ENCODE measurements at regions not wholly inside any gene's neighbourhood (a gene's known extent, or its start where the extent isn't known, plus 50 kb on each side); places are given as distances from the start of the nearest gene placed in this dataset.

- TF ChIP-seq, protein P1, sequence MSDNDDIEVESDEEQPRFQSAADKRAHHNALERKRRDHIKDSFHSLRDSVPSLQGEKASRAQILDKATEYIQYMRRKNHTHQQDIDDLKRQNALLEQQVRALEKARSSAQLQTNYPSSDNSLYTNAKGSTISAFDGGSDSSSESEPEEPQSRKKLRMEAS (IDR thresholded peaks at IDR 0.05), result no peak
- TF ChIP-seq, protein P2, sequence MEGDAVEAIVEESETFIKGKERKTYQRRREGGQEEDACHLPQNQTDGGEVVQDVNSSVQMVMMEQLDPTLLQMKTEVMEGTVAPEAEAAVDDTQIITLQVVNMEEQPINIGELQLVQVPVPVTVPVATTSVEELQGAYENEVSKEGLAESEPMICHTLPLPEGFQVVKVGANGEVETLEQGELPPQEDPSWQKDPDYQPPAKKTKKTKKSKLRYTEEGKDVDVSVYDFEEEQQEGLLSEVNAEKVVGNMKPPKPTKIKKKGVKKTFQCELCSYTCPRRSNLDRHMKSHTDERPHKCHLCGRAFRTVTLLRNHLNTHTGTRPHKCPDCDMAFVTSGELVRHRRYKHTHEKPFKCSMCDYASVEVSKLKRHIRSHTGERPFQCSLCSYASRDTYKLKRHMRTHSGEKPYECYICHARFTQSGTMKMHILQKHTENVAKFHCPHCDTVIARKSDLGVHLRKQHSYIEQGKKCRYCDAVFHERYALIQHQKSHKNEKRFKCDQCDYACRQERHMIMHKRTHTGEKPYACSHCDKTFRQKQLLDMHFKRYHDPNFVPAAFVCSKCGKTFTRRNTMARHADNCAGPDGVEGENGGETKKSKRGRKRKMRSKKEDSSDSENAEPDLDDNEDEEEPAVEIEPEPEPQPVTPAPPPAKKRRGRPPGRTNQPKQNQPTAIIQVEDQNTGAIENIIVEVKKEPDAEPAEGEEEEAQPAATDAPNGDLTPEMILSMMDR (IDR thresholded peaks at IDR 0.05 in 2 of 3, conservative IDR thresholded peaks at IDR 0.05 in 1 of 3; ENCODE audit: borderline replicate concordance in 1 of 3, insufficient read depth in 1 of 3, low read depth in 2 of 3, low read length in 2 of 3), result no peak
- TF ChIP-seq POLR2A (IDR thresholded peaks at IDR 0.05; ENCODE audit: borderline replicate concordance, extremely low read depth, insufficient read depth, insufficient read length) (no peak), ATF3 (IDR thresholded peaks at IDR 0.05) (no peak), SIN3A (IDR thresholded peaks at IDR 0.05; ENCODE audit: low read depth) (no peak), EZH2 (IDR thresholded peaks at IDR 0.05) (no peak)
These were observed 101.1 kb upstream of the IFNGR1 start for GRCh38 chr6:137320271-137320670.
